ENCODE measurements at regions not wholly inside any gene's neighbourhood (a gene's known extent, or its start where the extent isn't known, plus 50 kb on each side); places are given as distances from the start of the nearest gene placed in this dataset.

GRCh38 chr3:43884581-43884980 lies 193.8 kb downstream of the ABHD5 start:
- no peak for TF ChIP-seq CTCF (conservative IDR thresholded peaks at IDR 0.05; ENCODE audit: control insufficient read depth, insufficient read depth, low read depth, low read length)
- no peak overlapping the region for H3K4me3 ChIP-seq (ENCODE audit: control insufficient read depth, low read depth, low read length)
- DNase-seq (ENCODE audit: low read depth): no peak

- no peak for DNase-seq (ENCODE audit: low read depth)
- H3K4me3 ChIP-seq (ENCODE audit: control insufficient read depth, low read depth, low read length): no peak overlapping the region
- no peak for TF ChIP-seq CTCF (conservative IDR thresholded peaks at IDR 0.05; ENCODE audit: control insufficient read depth, insufficient read depth, low read depth, low read length)
Measured at GRCh38 chr3:43885908-43886618, 195.3 kb downstream of the ABHD5 start.

GRCh38 chr3:43892061-43892460 lies 201.3 kb downstream of the ABHD5 start:
- no peak for TF ChIP-seq CTCF (conservative IDR thresholded peaks at IDR 0.05; ENCODE audit: control insufficient read depth, insufficient read depth, low read depth, low read length)
- no peak for DNase-seq (ENCODE audit: low read depth)

GRCh38 chr3:43892526-43892925 lies 201.8 kb downstream of the ABHD5 start:
- DNase-seq (ENCODE audit: low read depth): no peak

More at GRCh38 chr3:43892061-43892460, 201.3 kb downstream of the ABHD5 start:
- H3K4me3 ChIP-seq (ENCODE audit: control insufficient read depth, low read depth, low read length): no peak overlapping the region

GRCh38 chr3:43893727-43894126 lies 203.0 kb downstream of the ABHD5 start:
- H3K4me3 ChIP-seq (ENCODE audit: control insufficient read depth, low read depth, low read length): peak overlapping the region; percentile 53
- no peak for TF ChIP-seq CTCF (conservative IDR thresholded peaks at IDR 0.05; ENCODE audit: control insufficient read depth, insufficient read depth, low read depth, low read length)
- peak; percentile 47 for DNase-seq (ENCODE audit: low read depth)

More at GRCh38 chr3:43892526-43892925, 201.8 kb downstream of the ABHD5 start:
- no peak overlapping the region for H3K4me3 ChIP-seq (ENCODE audit: control insufficient read depth, low read depth, low read length)
- TF ChIP-seq CTCF (conservative IDR thresholded peaks at IDR 0.05; ENCODE audit: control insufficient read depth, insufficient read depth, low read depth, low read length): no peak

- DNase-seq (ENCODE audit: low read depth): peak; percentile 70
- peak overlapping the region; percentile 53 for H3K4me3 ChIP-seq (ENCODE audit: control insufficient read depth, low read depth, low read length)
- no peak for TF ChIP-seq CTCF (conservative IDR thresholded peaks at IDR 0.05; ENCODE audit: control insufficient read depth, insufficient read depth, low read depth, low read length)
Measured at GRCh38 chr3:43894176-43895049, 203.7 kb downstream of the ABHD5 start.
